ENCODE measurements at regions not wholly inside any gene's neighbourhood (a gene's known extent, or its start where the extent isn't known, plus 50 kb on each side); places are given as distances from the start of the nearest gene placed in this dataset.
A peak's percentile ranks its signal among the peaks of the same experiment; 100 is the strongest.
"Not testable (repeated sequence)": the region's sequence is repeated elsewhere in the genome, so short reads cannot be mapped to it uniquely, and the experiment has no call there.

GRCh38 chr4:59457576-59457975 lies 1742.5 kb upstream of the ADGRL3 start:
- TF ChIP-seq POLR2AphosphoS5 (IDR thresholded peaks at IDR 0.05) (no peak), POLR2A (IDR thresholded peaks at IDR 0.05) (no peak), EP300 (IDR thresholded peaks at IDR 0.05) (no peak)
- TF ChIP-seq, protein P1, sequence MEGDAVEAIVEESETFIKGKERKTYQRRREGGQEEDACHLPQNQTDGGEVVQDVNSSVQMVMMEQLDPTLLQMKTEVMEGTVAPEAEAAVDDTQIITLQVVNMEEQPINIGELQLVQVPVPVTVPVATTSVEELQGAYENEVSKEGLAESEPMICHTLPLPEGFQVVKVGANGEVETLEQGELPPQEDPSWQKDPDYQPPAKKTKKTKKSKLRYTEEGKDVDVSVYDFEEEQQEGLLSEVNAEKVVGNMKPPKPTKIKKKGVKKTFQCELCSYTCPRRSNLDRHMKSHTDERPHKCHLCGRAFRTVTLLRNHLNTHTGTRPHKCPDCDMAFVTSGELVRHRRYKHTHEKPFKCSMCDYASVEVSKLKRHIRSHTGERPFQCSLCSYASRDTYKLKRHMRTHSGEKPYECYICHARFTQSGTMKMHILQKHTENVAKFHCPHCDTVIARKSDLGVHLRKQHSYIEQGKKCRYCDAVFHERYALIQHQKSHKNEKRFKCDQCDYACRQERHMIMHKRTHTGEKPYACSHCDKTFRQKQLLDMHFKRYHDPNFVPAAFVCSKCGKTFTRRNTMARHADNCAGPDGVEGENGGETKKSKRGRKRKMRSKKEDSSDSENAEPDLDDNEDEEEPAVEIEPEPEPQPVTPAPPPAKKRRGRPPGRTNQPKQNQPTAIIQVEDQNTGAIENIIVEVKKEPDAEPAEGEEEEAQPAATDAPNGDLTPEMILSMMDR (IDR thresholded peaks at IDR 0.05) = no peak
- Histone ChIP-seq H3K4me3 (no peak overlapping the region), H3K27ac (no peak overlapping the region), H3K4me1 (no peaks in the 10 kb centered on the region), H3K27me3 (no peaks in the 10 kb centered on the region), H3K9me3 (peaks cover 0 to 2% (median 0%) of the 10 kb centered on the region in 4 donors), H3K36me3 (no peaks in the 10 kb centered on the region)
- intact Hi-C loops (cut with DNase I; ENCODE audit: low total_unique reads) = no loop called here
- no peak for DNase-seq
- WGBS, 5 donors = 78 to 86% (median 85%) methylated on average over 4 of the region's 4 CpGs

DNA sequence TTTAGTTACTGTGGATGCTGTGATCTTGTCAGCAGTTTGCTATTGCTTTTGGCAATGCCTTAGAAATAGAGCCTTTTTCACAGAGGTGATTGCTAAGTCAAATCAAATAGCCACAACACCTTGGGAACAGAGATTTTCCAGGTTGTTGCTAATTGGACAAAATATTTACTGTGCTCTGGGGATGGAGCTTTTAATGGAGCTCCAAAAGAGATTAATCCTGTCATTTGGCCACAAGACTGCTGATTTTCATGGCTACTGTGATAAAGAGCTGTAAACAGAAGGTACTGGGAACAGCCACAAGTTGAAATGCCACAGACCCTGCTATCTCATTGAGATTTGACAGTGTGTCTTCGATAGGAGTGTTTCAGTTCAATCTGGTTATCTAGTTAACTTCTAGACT lies 1715.2 kb upstream of the ADGRL3 start:
- intact Hi-C loops (cut with DNase I; ENCODE audit: low total_unique reads) = no loop called here
- WGBS, 5 donors = 16 to 57% (median 45%) methylated on average over 1 of the region's 1 CpG
- TF ChIP-seq, protein P1 (IDR thresholded peaks at IDR 0.05) = no peak
- TF ChIP-seq EP300 (IDR thresholded peaks at IDR 0.05) (no peak), POLR2AphosphoS5 (IDR thresholded peaks at IDR 0.05) (no peak), POLR2A (IDR thresholded peaks at IDR 0.05) (no peak)

GRCh38 chr4:59500103-59500502 lies 1700.0 kb upstream of the ADGRL3 start:
- no peaks in the 10 kb centered on the region for H3K4me1 ChIP-seq

More for the DNA sequence above, 1715.2 kb upstream of the ADGRL3 start:
- Histone ChIP-seq H3K27me3 (no peaks in the 10 kb centered on the region), H3K36me3 (no peaks in the 10 kb centered on the region), H3K4me1 (no peaks in the 10 kb centered on the region), H3K9me3 (peaks cover 0 to 13% (median 6%) of the 10 kb centered on the region in 4 donors), H3K4me3 (no peak overlapping the region), H3K27ac (no peak overlapping the region)
- DNase-seq = peak in 1 of 2 donors; percentile 6

GRCh38 chr4:59503731-59504130 lies 1696.4 kb upstream of the ADGRL3 start:
- TF ChIP-seq POLR2AphosphoS5 (IDR thresholded peaks at IDR 0.05) (no peak), EP300 (IDR thresholded peaks at IDR 0.05) (no peak), POLR2A (IDR thresholded peaks at IDR 0.05) (no peak)
- TF ChIP-seq, protein P1 (IDR thresholded peaks at IDR 0.05) = no peak
- Histone ChIP-seq H3K4me1 (no peaks in the 10 kb centered on the region), H3K27me3 (no peaks in the 10 kb centered on the region), H3K27ac (no peak overlapping the region), H3K36me3 (no peaks in the 10 kb centered on the region), H3K9me3 (no peaks in the 10 kb centered on the region), H3K4me3 (no peak overlapping the region)
- DNase-seq = no peak
- intact Hi-C loops (cut with DNase I; ENCODE audit: low total_unique reads) = no loop called here
- 52 to 85% (median 67%) methylated on average over 1 of the region's 1 CpG for WGBS, 5 donors

More at GRCh38 chr4:59500103-59500502, 1700.0 kb upstream of the ADGRL3 start:
- Histone ChIP-seq H3K36me3 (no peaks in the 10 kb centered on the region), H3K4me3 (no peak overlapping the region), H3K27ac (no peak overlapping the region), H3K27me3 (no peaks in the 10 kb centered on the region), H3K9me3 (peaks cover 0 to 3% (median 0%) of the 10 kb centered on the region in 4 donors)
- TF ChIP-seq POLR2AphosphoS5 (IDR thresholded peaks at IDR 0.05) (no peak), POLR2A (IDR thresholded peaks at IDR 0.05) (no peak), EP300 (IDR thresholded peaks at IDR 0.05) (no peak)
- TF ChIP-seq, protein P1 (IDR thresholded peaks at IDR 0.05) = no peak
- no peak for DNase-seq
- 83 to 94% (median 89%) methylated on average over 2 of the region's 2 CpGs for WGBS, 5 donors
- intact Hi-C loops (cut with DNase I; ENCODE audit: low total_unique reads) = no loop called here

- intact Hi-C loops (cut with DNase I; ENCODE audit: low total_unique reads); H3K9me3 ChIP-seq; H3K4me3 ChIP-seq; DNase-seq; H3K4me1 ChIP-seq; H3K27ac ChIP-seq; H3K27me3 ChIP-seq; H3K36me3 ChIP-seq: not testable (repeated sequence)
- 86 to 94% (median 91%) methylated on average over 11 of the region's 11 CpGs for WGBS, 5 donors
These were observed 1688.3 kb upstream of the ADGRL3 start for GRCh38 chr4:59511809-59512208.
